GM18907 (cell line): ENCODE measurements at regions not wholly inside any gene's neighbourhood (a gene's known extent, or its start where the extent isn't known, plus 50 kb on each side); places are given as distances from the start of the nearest gene placed in this dataset.
"Not testable (repeated sequence)": the region's sequence is repeated elsewhere in the genome, so short reads cannot be mapped to it uniquely, and the experiment has no call there.

Experiments used
- ATAC-seq: cut with Tn5 transposase; IDR thresholded peaks from one replicate; pipeline ENCODE4 v1.9.1; 2021; ENCODE audit warnings: mild to moderate bottlenecking, moderate library complexity; ENCODE audit not compliant: unreplicated experiment

DNA sequence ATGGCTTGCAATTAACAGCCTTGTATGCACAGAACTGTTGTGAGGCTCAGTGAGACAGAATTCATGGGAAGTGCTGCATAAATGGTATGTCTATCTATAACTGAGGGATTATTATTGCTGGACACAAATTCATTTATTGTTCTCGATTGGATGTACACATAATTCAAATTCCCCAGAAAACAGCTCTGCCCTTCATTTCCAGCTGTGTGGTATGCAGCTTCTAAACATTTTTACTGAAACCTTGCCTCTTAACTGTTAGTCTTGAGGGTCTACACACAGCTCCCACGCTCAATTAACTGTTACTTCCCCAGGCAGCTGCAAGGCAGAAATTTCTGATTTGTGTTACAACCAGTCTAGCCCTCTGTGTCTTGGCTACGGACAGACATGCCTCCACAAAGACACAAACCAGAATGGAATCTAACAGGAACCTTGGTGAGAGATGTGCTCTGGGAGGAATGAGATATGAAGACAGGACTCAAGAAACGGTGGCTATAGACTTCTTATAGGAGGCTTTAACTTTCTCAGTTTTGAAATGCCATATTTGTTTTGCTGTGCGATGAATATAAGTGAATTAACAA is 139.7 kb upstream of the TBL1XR1 start:
- no peak for ATAC-seq

DNA sequence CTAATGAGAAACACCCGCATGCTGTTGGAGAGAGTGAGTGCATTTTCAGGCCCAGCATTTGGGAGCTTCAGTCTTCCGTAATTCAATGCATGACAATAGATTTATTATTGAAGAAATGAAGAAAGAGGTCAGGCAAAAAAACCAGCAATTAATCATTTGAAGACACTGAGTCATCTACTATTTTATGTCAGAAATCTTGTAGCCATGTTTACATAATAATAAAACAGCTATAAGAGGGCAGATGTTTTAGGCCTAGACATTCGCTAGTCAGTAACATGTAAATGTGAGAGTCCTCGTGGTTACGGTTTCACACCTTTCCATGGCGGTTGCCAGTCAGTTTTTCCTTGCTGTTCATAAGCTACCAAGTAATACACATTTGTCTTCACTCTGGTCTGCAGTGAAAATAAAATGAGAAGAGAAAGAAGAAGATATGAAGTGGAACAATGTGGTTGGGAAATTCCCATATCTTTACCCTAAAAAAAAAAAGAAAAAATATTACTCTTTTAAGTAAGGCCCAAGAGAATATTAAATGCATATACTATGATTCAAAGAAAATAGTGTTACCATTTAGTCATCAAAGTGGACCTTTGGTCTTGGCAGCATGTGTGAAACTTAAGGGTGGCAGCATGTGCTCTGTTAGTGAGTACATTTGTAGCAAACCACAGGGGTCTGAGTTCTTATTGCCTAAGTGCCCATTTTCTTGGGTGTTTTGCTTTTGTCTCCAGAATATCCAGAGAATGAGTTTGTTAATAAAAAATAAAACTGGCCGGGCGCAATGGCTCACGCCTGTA is 140.5 kb upstream of the TBL1XR1 start:
- ATAC-seq = peak; percentile 91

DNA sequence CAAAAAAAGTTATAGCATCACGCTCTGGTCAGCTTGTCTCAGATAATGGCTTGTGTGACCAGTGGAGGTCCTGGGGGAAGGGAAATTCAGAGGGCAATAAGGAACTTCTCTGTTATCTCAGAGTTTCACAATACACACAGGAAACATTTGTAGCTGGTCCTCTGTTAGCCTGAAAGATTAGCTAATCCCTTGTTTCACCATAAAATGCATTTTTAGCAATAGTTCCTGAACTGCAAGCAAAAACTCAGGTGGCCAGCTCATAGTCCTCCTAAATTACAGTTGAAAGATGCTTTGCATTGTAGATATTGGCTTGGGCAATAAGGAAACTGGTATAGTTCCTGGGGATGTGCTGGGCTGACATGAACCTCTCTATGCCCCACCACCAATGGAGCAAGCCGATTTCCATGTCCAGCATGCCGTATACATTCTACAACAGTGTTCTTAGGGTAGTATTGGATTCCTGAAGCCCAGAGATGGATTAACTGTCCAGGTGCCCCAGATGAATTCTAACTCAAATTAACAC is 141.5 kb upstream of the TBL1XR1 start:
- peak; percentile 34 for ATAC-seq

DNA sequence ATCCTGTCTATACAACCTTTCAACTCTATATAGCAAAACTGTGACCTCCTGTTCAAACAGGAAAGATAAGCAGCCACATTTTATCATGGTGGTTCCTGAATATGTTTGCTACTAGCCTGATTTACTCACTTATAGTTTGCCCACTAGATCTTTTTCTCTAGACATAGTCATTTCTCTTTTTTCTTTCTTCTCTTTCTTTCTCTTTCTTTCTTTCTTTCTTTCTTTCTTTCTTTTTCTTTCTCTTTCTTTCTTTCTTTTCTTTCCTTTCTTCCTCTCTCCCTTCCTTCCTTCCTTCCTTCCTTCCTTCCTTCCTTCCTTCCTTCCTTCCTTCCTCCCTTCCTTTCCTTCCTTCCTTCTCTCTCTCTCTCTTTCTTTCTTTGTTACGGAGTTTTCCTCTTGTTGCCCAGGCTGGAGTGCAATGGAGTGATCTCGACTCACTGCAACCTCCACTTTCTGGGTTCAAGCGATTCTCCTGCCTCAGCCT is 142.0 kb upstream of the TBL1XR1 start:
- peak; percentile 9 for ATAC-seq

DNA sequence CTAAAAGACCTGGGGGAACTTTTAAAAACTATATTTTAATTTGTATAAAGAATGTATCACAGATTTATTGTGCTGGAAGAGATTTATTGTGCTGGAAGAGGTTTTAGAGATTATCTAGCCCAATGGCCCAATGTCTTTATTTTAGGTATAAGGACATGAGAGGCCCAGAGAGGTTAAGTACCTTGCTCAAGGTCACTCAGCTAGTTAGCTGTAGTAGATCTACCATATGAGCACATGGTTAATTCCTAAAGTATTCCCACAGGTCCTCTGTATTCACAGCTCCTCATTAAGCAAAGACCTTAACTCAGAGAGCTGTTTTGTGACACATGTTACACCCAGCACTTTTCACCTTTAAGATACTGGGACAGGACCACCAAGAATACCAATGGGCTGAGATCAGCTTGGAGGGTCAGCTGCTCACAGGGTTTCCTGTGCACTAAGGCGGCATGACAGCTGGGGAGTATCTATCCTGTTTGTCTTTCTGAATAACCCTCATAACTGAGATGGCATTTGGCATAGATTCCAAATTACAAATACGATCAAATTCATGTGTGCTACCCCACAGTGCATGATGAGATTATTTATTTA is 143.1 kb upstream of the TBL1XR1 start:
- ATAC-seq = no peak

DNA sequence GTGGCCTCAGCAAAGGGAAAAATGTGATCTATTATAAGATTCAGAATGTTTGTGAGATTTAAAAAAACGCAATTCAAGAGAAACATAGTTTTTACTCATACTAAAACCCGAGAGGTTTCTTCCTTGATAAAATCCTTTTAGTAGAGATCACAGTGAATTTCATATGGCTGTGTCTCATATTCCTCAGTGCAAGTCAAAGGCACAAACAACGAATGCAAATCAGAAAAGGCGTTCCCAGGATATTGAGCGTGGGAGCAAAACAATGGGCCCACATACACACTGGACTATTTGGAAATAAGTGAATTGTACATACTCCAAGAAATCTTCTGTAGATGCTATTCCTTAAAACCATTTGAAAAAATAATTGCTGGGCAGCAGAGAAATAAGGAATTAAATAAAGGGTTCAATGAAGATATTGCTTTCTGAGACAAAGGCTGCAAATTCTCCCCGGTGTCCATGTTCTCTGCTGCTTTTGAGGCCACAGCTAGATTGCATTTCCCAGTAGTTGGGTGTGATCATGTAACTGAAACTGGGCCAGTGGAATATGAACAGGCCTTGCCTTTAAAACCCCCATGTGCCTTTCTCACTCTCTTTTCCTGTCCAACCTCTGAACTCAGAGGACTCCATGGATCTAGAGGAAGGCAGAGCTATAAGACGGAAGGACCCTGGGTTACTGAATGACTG is 144.6 kb upstream of the TBL1XR1 start:
- no peak for ATAC-seq

DNA sequence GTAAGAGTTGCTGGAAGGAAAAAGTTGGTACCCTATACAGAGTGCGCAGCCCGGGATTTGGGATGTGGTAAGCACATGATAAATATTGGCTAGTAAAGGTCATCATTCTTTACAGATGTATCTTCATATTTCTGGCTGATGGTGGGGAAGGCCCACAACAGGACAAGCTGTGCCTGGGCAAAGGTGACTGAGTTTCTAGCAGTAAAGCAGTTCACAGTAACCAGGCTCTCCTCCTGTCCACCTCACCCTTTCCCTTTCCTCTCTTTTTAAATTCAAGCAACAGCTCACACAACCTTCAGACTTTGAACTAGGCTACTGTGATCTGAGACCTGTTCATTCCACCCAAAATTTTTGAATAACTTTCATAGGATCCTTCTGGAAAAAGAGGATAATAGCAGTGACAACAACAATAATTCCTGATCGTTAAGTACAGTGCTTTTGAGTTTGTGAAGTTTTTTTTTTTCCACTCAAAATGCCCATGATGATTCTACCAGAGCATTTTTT is 145.9 kb upstream of the TBL1XR1 start:
- ATAC-seq = no peak

DNA sequence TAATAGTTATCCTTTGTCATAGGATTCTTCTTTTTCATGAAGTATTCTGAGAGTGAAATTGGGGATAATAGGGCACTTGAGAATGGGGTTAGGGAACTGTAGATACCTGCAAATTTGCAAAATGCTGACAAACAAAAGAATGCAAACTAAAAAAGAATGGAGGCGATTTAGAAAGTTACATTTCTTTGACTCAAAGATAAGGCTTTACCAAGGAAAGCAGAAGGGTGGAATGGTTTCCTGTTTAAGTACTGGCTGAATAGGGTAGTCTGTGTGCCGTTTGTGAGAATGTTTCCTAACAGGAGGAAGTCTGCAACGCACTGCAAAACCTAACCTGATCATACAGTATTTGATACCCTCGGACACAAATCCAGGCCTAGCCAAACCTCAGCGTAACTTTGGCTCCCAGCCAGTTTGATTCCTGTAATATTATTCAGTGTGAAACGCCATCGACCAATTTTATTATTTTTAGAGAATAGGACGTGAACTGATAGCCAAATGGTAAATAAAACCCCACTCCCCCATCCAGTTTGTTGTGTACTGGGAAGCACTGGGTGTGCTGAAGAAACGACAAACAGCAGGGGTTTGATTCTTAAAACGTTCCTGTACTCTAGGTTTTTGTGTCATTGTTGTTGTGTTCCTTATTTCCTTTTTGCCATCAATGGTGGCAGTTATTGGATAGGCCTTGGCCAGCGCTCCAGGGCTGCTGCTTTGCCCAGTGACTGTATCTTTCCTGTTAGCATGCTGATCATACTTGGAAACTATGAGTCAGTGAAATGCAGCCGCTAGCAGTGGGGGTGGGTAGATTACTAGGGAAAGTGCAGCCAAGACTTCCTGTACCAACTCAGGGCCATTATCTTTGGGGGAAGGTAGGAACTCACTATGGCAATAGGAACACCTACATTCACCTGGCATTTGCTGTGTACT is 148.0 kb upstream of the TBL1XR1 start:
- peak; percentile 81 for ATAC-seq

DNA sequence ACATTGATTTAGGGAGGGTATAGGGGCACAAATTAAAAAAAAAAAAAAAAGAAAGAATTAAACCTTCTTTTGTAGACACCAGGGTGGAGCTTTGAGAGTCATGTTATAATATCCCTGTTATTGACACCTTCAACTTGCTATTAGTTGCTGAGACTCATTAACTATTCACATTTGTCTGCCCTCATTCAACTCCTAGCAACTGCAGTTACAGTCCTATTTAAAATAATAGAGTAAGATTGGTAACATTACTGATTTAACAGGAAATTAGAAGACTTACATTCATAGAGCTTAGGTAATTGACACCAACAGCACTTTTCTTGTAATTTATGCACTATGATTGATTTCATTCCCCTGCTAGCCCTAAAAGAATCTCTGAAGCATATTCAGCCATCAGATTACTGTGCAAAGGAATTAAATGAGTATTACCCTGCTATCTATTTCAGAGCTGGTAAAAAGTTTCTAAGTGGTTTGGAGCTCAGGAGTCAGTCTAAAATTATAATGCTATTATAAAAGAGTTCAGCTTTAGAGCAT is 148.8 kb upstream of the TBL1XR1 start:
- ATAC-seq = peak; percentile 15

DNA sequence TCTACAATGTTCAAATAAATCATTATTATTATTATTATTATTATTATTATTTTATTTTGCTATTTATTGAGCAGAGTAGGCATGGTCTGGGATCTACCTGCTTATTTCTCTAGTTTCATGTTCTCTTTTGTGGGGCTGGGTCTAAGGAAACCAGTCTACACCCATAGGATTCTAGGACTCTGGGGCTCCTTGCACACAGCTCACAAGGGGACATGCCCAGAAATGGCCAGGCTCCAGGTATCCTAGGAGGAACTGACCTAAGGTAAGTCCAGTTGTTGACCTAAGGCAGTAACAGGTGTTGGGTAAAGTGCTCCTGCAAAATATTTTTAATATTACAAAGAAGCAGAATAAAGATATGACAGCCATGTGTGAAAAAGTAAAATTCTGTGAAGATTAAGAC is 149.6 kb upstream of the TBL1XR1 start:
- ATAC-seq = no peak

DNA sequence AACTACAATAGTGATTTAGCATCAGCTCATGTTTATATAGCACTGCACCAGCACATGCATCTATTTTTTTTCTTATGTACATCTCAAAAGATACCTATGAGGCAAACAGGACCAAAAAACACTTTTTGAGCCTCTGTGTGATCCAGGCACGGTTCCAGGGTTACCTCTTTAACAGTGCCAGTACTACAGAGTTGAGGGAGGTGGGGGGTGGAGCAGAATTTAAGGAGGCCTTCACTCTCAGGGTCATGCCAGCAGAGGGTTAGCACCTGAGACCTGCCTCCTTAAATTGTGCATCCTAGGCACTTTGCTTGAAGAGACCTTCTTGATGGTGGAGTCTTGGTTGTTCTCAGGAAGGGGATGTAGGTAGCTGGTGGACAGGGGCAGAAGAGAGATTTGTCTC is 150.3 kb upstream of the TBL1XR1 start:
- no peak for ATAC-seq

DNA sequence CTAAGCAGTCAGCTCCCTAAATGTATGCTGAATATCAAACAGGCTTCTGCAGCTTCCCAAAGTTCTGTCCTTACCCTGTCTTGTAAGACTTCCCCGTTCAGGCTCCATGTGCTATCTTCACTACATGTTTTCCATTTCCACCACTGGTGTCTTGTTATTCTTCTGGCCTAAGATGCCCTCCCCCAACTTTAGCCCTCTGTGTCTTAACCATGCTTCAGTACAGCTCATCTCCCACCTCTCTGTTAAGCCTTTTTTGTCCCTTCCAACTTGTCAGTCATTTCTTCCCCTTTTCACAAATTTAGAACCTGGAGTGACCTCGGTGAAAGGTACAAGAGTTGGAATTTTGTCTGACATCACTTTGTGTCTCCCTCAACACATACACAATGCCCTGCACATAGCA is 151.7 kb upstream of the TBL1XR1 start:
- no peak for ATAC-seq

DNA sequence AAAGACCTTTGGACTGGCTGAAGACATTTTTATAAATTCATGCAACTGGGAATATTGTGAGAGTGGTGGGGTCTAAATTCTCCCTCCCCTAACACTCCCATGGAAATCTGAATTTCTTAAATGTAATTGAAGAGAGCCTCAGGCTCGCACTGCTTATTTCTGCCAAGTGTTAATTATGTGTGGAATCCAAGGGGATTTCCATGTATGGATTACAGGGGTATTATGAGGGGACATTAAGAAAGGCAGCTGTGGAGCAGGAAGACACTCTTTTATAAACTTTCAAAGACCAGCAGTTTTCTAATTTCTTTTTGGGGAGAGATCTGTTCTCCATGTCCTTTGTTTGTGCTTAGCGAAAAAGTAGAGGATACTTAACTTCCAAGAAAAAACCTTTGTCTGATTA is 152.1 kb upstream of the TBL1XR1 start:
- no peak for ATAC-seq

DNA sequence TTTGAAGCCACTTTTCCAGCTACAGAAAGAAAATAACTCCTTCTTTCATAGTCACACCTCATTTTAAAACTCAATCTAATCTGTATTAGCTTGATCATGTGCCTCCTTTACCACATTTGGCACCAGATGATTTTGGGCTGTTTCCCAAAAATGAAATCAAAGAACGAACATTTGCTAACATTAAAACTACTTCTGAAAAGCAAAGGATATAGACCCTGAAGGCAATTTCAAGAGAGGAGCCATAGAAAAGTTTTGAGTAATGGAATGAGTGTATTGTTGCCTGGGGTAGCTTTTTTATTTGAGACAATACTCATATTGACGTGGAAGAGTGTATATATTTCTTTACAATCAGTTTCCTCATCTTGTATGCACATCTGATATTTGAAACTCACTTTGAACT is 152.8 kb upstream of the TBL1XR1 start:
- no peak for ATAC-seq

DNA sequence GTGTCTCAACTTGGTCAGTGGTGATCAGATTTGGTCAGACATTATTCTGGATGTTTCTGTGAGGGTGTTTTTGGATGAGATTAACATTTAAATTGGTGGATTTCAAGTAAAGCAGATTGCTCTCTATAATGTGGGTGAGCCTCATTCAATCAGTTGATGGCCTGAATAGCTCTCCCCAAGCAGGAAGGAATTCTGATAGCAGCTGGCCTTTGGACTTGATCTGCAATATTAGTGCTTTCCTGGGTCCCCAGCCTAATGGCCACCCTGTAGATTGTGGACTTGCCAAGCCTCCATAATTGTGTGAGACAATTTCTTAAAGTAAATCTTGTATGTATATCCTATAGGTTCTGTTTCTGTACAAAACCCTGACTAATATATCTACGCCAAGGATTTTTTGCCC is 153.9 kb upstream of the TBL1XR1 start:
- no peak for ATAC-seq

DNA sequence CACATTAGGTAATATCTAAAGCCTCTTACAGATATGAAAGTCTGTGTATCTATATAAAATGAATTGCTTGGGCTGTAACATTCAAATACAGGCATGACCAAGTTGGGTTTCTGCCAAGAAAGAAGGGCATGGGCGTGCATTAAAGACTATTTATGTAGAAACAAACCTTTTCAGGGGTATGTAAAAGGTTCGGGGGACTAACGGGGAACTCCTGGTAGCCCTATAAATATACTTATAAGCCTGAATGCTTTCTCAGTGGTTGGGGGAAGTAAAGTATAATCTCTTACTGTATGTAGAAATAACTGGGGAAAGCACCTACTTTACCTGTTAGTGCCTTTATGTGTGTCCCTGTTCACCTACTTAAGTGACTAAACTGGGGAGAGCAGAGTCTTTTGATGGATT is 154.5 kb upstream of the TBL1XR1 start:
- ATAC-seq = peak; percentile 98

DNA sequence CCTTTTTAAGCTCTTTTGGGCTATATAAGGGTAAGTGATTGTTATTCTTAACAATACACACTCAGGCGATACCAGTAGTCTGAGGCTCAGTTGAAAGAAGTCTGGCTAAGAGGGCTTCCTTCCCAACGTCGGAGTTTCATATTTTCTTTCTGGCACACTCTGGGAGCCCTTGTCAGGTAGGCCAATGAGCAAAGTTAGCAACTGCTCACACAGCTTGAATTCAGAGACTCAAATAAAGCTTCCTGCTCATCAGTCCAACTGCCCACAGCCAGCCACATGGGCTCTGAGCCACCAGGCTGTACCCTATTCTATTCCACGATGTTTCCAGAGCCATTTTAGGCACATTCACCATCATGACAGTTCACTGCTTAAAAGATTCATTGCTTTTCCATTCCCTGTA is 155.1 kb upstream of the TBL1XR1 start:
- ATAC-seq = no peak

DNA sequence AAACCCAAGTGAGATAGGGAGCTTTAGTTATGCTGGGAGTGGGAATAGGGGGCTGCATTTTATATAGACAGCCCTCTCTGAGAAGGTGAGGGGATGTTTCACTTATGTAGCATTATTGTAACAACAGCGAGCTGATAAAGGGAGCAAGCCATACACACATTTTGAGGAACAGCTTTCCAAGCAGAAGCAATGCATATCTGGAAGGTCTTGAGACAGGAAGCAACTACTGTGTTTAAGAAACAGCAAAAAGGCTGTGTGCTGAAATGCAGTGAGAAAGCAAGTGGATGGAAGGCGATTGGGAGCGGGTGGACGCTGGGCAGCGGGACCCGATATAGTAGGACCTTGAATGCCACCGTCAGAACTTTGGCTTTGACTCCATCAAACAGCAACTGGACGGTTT is 155.9 kb upstream of the TBL1XR1 start:
- no peak for ATAC-seq

DNA sequence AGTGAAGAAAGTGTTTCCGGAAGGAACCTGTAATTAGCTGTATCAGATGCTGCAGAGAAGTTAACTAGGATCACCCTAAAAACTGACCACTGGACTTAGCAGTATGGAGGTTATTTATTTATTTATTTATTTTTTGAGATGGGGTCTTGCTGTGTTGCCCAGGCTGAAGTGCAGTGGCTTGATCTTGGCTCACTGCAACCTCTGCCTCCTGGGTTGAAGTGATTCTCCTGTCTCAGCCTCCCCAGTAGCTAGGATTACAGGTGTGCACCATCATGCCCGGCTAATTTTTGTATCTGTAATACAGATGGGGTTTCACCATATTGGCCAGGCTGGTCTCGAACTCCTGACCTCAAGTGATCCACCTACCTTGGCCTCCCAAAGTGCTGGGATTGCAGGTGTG is 156.6 kb upstream of the TBL1XR1 start:
- ATAC-seq = not testable (repeated sequence)

DNA sequence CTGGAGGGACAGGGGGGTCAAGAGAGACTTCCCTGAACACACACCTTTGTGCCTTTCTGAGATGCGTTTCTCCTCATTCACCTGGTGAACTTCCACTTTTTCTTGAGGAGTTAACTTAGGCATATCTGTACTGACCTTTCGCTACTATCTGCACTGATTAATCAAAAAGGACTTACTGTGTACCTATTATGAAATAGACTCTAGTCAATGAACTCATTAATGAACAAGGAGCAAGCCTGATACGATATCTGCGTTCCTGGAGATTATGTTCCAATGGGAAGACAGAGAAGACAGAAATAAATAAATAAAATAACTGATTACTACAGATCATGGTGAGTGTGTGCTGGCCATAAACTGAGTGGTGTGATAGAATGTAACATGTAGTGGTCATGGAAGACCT is 157.2 kb upstream of the TBL1XR1 start:
- no peak for ATAC-seq
